Prostate gland (tissue), 2 donors: ENCODE measurements at regions not wholly inside any gene's neighbourhood (a gene's known extent, or its start where the extent isn't known, plus 50 kb on each side); places are given as distances from the start of the nearest gene placed in this dataset.

Experiments
- DNase-seq: peaks from one replicate; pipeline ENCODE4 v3.0.0-alpha.2; 2019; ENCODE audit warnings: low spot score
- H3K27ac ChIP-seq, 2 donors: fragments of 200-600 bp; sonication (generic); 2 replicates each; pipeline ENCODE4 v1.5.1; 2017 to 2019
- H3K27me3 ChIP-seq: fragments of 200-600 bp; sonication (generic); replicated peaks from 2 replicates; pipeline ENCODE4 v1.5.1; 2019; ENCODE audit not compliant: insufficient read depth
- H3K36me3 ChIP-seq, 2 donors: fragments of 200-600 bp; sonication (generic); 1 replicate in 1 of 2; 2 replicates in 1 of 2; pipeline versions ENCODE4 v1.5.1 to v1.8.1; 2017 to 2019
- H3K4me1 ChIP-seq: fragments of 200-600 bp; sonication (generic); replicated peaks from 2 replicates; pipeline ENCODE4 v1.5.1; 2019
- H3K4me3 ChIP-seq, 2 donors: fragments of 200-600 bp; sonication (generic); 2 replicates each; pipeline ENCODE4 v1.5.1; 2017 to 2019
- H3K9me3 ChIP-seq: fragments of 200-600 bp; sonication (generic); 2 replicates; pipeline ENCODE4 v1.5.1; 2017
- CTCF ChIP-seq, 4 experiments: fragments of 200-600 bp in 2 of 4; fragments of 450-650 bp in 2 of 4; sonication (generic) in 2 of 4; IDR thresholded peaks; 1 replicate in 3 of 4; 2 replicates in 1 of 4; pipeline ENCODE4 v1.5.1; 2016 to 2019; ENCODE audit warnings: antibody characterized with exemption in 4 of 4, mild to moderate bottlenecking in 2 of 4, moderate library complexity in 2 of 4
- POLR2A ChIP-seq: fragments of 450-650 bp; IDR thresholded peaks from one replicate; pipeline ENCODE4 v1.6.1; 2016; ENCODE audit warnings: antibody characterized with exemption, mild to moderate bottlenecking
- POLR2AphosphoS5 ChIP-seq: sonication (generic); formaldehyde crosslinking; IDR thresholded peaks from one replicate; pipeline ENCODE4 v1.6.1; 2017; ENCODE audit warnings: antibody characterized with exemption
- WGBS: methylation state at CpG from one replicate; pipeline ENCODE4 v1.1.5; 2018; 5-methylcytosine and 5-hydroxymethylcytosine counted together
- intact Hi-C: fragments of 100-400 bp; cut with DNase I; formaldehyde crosslinking; loops from one replicate; pipeline ENCODE4 v1.14.2; 2022

GRCh38 chr1:25019337-25020172 lies 89.5 kb upstream of the RUNX3 start:
- no peaks in the 10 kb centered on the region for H3K9me3 ChIP-seq
- no peaks in the 10 kb centered on the region for H3K27me3 ChIP-seq
- H3K27ac ChIP-seq, result no peak overlapping the region
- H3K36me3 ChIP-seq, result no peaks in the 10 kb centered on the region
- 92% methylated on average over 13 of the region's 13 CpGs for WGBS
- no peaks in the 10 kb centered on the region for H3K4me1 ChIP-seq
- no peak for DNase-seq
- TF ChIP-seq POLR2A, result no peak
- no peak for TF ChIP-seq CTCF (IDR thresholded peaks at IDR 0.05)
- TF ChIP-seq POLR2AphosphoS5, result no peak
- intact Hi-C loops, result no loop called here
- no peak overlapping the region for H3K4me3 ChIP-seq

- 92% methylated on average over 5 of the region's 5 CpGs for WGBS
- H3K4me1 ChIP-seq, result no peaks in the 10 kb centered on the region
- no peaks in the 10 kb centered on the region for H3K27me3 ChIP-seq
- TF ChIP-seq CTCF (IDR thresholded peaks at IDR 0.05) (no peak), POLR2A (no peak), POLR2AphosphoS5 (no peak)
- intact Hi-C loops, result no loop called here
- H3K27ac ChIP-seq, result no peak overlapping the region
- H3K9me3 ChIP-seq, result no peaks in the 10 kb centered on the region
- H3K36me3 ChIP-seq, result no peaks in the 10 kb centered on the region
- H3K4me3 ChIP-seq, result no peak overlapping the region
- no peak for DNase-seq
Measured at GRCh38 chr1:25018943-25019336, 88.9 kb upstream of the RUNX3 start.

- DNase-seq, result no peak
- WGBS, result 82% methylated on average over 7 of the region's 7 CpGs
- H3K27me3 ChIP-seq, result no peaks in the 10 kb centered on the region
- no peak overlapping the region for H3K4me3 ChIP-seq
- no peaks in the 10 kb centered on the region for H3K9me3 ChIP-seq
- no peak overlapping the region for H3K27ac ChIP-seq
- no peaks in the 10 kb centered on the region for H3K36me3 ChIP-seq
- TF ChIP-seq CTCF (IDR thresholded peaks at IDR 0.05) (no peak), POLR2A (no peak), POLR2AphosphoS5 (no peak)
- intact Hi-C loops, result no loop called here
- H3K4me1 ChIP-seq, result no peaks in the 10 kb centered on the region
Measured at GRCh38 chr1:25018110-25018735, 88.1 kb upstream of the RUNX3 start.

GRCh38 chr1:25017436-25018109 lies 87.5 kb upstream of the RUNX3 start:
- Histone ChIP-seq H3K4me1 (no peaks in the 10 kb centered on the region), H3K4me3 (no peak overlapping the region), H3K27me3 (no peaks in the 10 kb centered on the region), H3K36me3 (no peaks in the 10 kb centered on the region), H3K9me3 (no peaks in the 10 kb centered on the region), H3K27ac (no peak overlapping the region)
- WGBS, result 84% methylated on average over 11 of the region's 11 CpGs
- no peak for DNase-seq
- no peak for TF ChIP-seq CTCF (IDR thresholded peaks at IDR 0.05)
- no peak for TF ChIP-seq POLR2A
- no peak for TF ChIP-seq POLR2AphosphoS5
- intact Hi-C loops, result no loop called here
